ENCODE measurements at regions not wholly inside any gene's neighbourhood (a gene's known extent, or its start where the extent isn't known, plus 50 kb on each side); places are given as distances from the start of the nearest gene placed in this dataset.

GRCh38 chr6:44040786-44041185 is 86.5 kb downstream of the MRPL14 start:
- TF ChIP-seq POLR2A (IDR thresholded peaks at IDR 0.05) (no peak), CTCF (IDR thresholded peaks at IDR 0.05) (no peak), EP300 (IDR thresholded peaks at IDR 0.05) (no peak)

Data from sigmoid colon (tissue), 4 donors.